ENCODE measurements at regions not wholly inside any gene's neighbourhood (a gene's known extent, or its start where the extent isn't known, plus 50 kb on each side); places are given as distances from the start of the nearest gene placed in this dataset.

DNA sequence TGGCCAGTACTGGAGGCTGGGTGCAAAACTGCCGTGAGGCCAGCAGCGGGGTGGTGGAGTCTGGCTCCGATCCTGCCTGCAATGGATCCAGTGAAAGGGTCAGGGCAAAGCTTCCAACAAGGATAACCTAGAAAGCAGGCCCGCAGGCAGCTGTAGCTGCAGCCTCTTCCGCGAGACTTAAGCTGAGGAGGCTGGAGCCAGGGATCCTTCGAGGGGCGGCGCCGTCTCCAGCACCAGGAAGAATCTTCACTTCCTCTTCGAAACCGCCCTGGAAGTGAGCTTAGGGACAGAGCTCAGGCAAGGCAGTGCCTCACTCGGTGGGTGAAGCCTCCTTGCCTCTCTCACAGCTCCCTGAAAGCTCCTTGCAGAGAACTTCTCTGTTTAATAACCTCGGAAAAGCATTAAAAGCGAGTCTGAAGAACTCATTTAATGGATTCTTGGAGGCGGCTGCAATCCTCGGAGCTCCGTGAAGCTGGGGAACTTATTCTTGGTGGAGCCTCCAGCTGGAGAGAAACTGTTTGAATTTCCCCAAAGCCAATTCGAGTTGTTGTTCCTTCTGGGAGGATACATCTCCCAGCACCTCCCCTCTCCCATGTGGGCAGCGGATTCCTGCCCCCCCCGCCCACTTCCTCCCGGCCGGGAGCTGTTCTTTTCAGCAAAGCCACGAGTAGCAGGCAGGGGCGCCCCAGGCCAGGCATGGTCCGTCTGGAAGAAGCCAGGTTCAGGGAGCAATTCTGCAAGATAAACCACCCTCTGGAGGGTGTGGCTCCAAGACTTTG lies 169.9 kb downstream of the CTTN start:
- TF ChIP-seq CTCF (IDR thresholded peaks at IDR 0.05) (peak; percentile 40), EZH2phosphoT487 (IDR thresholded peaks at IDR 0.05) (no peak), EZH2 (IDR thresholded peaks at IDR 0.05) (no peak)

All from neural progenitor cell (in vitro differentiated cells).